ENCODE measurements at regions not wholly inside any gene's neighbourhood (a gene's known extent, or its start where the extent isn't known, plus 50 kb on each side); places are given as distances from the start of the nearest gene placed in this dataset.

DNA sequence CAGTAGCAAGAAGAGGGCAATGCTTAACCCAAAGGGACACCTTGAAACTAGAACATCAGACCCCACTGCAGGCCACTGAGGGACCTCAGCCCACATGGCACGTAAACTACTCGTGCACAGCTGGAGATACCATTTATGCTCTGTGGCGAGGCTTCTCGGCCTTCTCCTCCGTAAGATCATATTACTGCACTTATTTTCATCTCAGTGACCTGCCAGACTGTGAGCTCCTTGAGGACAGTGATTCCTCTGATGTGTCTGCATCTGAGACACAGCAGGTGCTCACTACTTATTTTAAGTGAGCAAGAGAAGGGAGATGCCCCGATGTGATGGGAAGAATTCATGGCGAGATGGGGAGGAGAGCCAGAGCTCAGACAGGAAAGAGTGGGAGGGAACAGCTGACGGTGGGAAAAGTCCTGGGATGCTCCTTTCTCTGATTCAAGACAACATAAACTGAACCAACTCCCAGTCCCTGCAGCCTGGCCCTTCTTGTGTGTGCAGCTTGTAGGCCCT is 137.6 kb downstream of the RPLP1 start:
- H3K4me1 ChIP-seq (ENCODE audit: control insufficient read depth, insufficient read depth, low read length): peaks cover 12% of the 10 kb centered on the region
- TF ChIP-seq, protein P1, sequence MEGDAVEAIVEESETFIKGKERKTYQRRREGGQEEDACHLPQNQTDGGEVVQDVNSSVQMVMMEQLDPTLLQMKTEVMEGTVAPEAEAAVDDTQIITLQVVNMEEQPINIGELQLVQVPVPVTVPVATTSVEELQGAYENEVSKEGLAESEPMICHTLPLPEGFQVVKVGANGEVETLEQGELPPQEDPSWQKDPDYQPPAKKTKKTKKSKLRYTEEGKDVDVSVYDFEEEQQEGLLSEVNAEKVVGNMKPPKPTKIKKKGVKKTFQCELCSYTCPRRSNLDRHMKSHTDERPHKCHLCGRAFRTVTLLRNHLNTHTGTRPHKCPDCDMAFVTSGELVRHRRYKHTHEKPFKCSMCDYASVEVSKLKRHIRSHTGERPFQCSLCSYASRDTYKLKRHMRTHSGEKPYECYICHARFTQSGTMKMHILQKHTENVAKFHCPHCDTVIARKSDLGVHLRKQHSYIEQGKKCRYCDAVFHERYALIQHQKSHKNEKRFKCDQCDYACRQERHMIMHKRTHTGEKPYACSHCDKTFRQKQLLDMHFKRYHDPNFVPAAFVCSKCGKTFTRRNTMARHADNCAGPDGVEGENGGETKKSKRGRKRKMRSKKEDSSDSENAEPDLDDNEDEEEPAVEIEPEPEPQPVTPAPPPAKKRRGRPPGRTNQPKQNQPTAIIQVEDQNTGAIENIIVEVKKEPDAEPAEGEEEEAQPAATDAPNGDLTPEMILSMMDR (IDR thresholded peaks at IDR 0.05): no peak
- WGBS (ENCODE audit: insufficient coverage): 96% methylated on average over 8 of the region's 8 CpGs
- no peak overlapping the region for H3K4me3 ChIP-seq (ENCODE audit: low read length)
- Mint-ChIP-seq H3K4me1 (peaks cover 0 to 11% of the 10 kb centered on the region in 2 donors), H3K27me3 (ENCODE audit: low read depth in 2 of 2) (peaks cover 13 to 21% of the 10 kb centered on the region in 2 donors), H3K4me3 (no peak overlapping the region), H3K36me3 (no peaks in the 10 kb centered on the region), H3K9me3 (no peaks in the 10 kb centered on the region), H3K27ac (no peak overlapping the region)
- ATAC-seq: no peak
- H3K9me3 ChIP-seq (ENCODE audit: control insufficient read depth, insufficient read depth, low read length): no peaks in the 10 kb centered on the region
- intact Hi-C loops (cut with micrococcal nuclease): no loop called here
- H3K27me3 ChIP-seq (ENCODE audit: control insufficient read depth, insufficient read depth, low read length): peaks cover 3% of the 10 kb centered on the region
- H3K36me3 ChIP-seq (ENCODE audit: control insufficient read depth, insufficient read depth, low read length): no peaks in the 10 kb centered on the region
- no peak for DNase-seq
- no peak overlapping the region for H3K27ac ChIP-seq (ENCODE audit: low read length)

DNA sequence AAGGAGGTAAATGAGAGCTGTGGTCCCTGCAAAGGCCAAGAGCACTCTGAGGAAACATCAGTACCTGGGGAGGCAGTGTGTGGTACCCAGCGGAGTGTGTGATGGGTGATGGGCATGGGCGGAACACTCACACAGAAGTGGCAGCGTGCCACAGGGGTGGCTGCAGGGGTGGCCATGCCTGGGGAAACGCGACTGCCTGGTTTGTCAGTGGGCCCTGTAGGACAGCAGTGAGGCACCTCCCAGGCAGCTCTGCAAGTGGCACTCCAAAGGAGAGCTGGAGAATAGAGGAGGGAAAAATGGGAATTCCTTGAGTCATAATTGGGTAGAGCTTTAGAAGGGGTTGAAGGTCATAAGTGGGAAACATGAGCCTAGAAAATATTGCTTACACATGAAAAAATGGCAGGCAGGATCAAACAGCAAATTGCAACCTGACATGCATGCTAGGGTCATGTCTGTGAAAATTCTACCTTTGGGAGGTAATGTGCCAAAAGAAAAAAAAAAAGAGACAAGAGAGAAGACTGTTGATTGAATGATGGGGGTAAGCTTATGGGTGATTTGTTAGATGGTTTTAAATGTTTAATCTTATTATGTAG is 138.4 kb downstream of the RPLP1 start:
- TF ChIP-seq, protein P1 (IDR thresholded peaks at IDR 0.05): no peak
- ATAC-seq: no peak
- H3K9me3 Mint-ChIP-seq: no peaks in the 10 kb centered on the region
- Histone ChIP-seq H3K27ac (ENCODE audit: low read length) (no peak overlapping the region), H3K9me3 (ENCODE audit: control insufficient read depth, insufficient read depth, low read length) (no peaks in the 10 kb centered on the region), H3K4me3 (ENCODE audit: low read length) (no peak overlapping the region), H3K36me3 (ENCODE audit: control insufficient read depth, insufficient read depth, low read length) (no peaks in the 10 kb centered on the region), H3K4me1 (ENCODE audit: control insufficient read depth, insufficient read depth, low read length) (peaks cover 20% of the 10 kb centered on the region), H3K27me3 (ENCODE audit: control insufficient read depth, insufficient read depth, low read length) (peaks cover 5% of the 10 kb centered on the region)
- H3K27me3 Mint-ChIP-seq (ENCODE audit: low read depth in 2 of 2): peaks cover 21% of the 10 kb centered on the region in 2 donors
- H3K4me3 Mint-ChIP-seq: no peak overlapping the region
- no peak overlapping the region for H3K27ac Mint-ChIP-seq
- H3K4me1 Mint-ChIP-seq: peaks cover 0 to 12% of the 10 kb centered on the region in 2 donors
- intact Hi-C loops (cut with micrococcal nuclease): no loop called here
- WGBS (ENCODE audit: insufficient coverage): 99% methylated on average over 5 of the region's 5 CpGs
- H3K36me3 Mint-ChIP-seq: no peaks in the 10 kb centered on the region
- DNase-seq: no peak

DNA sequence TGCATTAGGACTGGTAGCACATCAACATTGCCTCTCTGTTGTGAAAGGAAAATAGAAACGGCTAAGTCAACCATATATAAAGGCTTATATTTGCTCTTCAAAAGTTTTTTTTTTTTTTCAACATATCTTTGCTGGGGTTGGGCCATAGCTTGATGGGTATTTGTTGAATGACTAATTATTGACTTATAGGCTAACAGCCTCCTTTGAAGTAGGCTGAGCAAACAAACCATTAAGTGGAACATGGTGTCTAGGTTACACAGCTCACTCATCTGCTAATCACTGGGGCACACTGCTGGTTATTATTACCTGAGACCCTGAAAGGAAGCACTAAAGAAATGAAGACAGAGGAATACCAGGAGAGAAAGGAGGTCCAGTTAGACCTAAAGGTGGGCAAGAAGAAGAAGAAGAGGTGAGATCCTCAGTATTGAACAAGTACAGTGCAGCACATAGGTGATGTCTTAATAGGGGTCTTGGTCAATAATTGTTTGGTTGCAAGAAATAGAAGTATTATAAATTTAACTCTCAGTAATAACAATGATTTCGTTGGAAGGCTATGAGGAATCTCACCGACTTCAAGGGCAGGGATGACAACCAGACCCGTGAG is 139.4 kb downstream of the RPLP1 start:
- ATAC-seq: no peak
- no peak for DNase-seq
- Mint-ChIP-seq H3K27me3 (ENCODE audit: low read depth in 2 of 2) (peaks cover 24 to 25% of the 10 kb centered on the region in 2 donors), H3K9me3 (no peaks in the 10 kb centered on the region), H3K27ac (no peak overlapping the region), H3K36me3 (no peaks in the 10 kb centered on the region), H3K4me3 (no peak overlapping the region), H3K4me1 (peaks cover 0 to 12% of the 10 kb centered on the region in 2 donors)
- Histone ChIP-seq H3K4me3 (ENCODE audit: low read length) (no peak overlapping the region), H3K27me3 (ENCODE audit: control insufficient read depth, insufficient read depth, low read length) (peaks cover 5% of the 10 kb centered on the region), H3K4me1 (ENCODE audit: control insufficient read depth, insufficient read depth, low read length) (peaks cover 20% of the 10 kb centered on the region), H3K9me3 (ENCODE audit: control insufficient read depth, insufficient read depth, low read length) (no peaks in the 10 kb centered on the region), H3K36me3 (ENCODE audit: control insufficient read depth, insufficient read depth, low read length) (no peaks in the 10 kb centered on the region), H3K27ac (ENCODE audit: low read length) (no peak overlapping the region)
- TF ChIP-seq, protein P1 (IDR thresholded peaks at IDR 0.05): no peak
- WGBS (ENCODE audit: insufficient coverage): 92% methylated on average over 3 of the region's 4 CpGs
- intact Hi-C loops (cut with micrococcal nuclease): no loop called here
